PC-9 (cell line): ENCODE measurements at regions not wholly inside any gene's neighbourhood (a gene's known extent, or its start where the extent isn't known, plus 50 kb on each side); places are given as distances from the start of the nearest gene placed in this dataset.

Experiments
- CTCF ChIP-seq: fragments of 200-600 bp; sonication (generic); conservative IDR thresholded peaks from 2 replicates; pipeline ENCODE4 v1.6.1; 2017; ENCODE audit warnings: mixed run types, antibody characterized with exemption, mild to moderate bottlenecking, moderate library complexity
- EZH2 ChIP-seq: fragments of 200-600 bp; sonication (generic); IDR thresholded peaks from 2 replicates; pipeline ENCODE4 v1.8.0; 2017; ENCODE audit warnings: antibody characterized with exemption, low read depth

- TF ChIP-seq CTCF = no peak
- no peak for TF ChIP-seq EZH2
Measured at GRCh38 chr16:88323546-88324330, 59.0 kb upstream of the ZNF469 start.
